ENCODE measurements at regions not wholly inside any gene's neighbourhood (a gene's known extent, or its start where the extent isn't known, plus 50 kb on each side); places are given as distances from the start of the nearest gene placed in this dataset.

GRCh38 chr1:193625255-193625654 lies 438.8 kb upstream of the B3GALT2 start:
- H3K4me2 ChIP-seq (ENCODE audit: low read length), result no peak overlapping the region
- WGBS (ENCODE audit: extremely low coverage, insufficient coverage, insufficient read length), result no CpG with 5 or more reads among the region's 4 CpGs
- H3K9ac ChIP-seq (ENCODE audit: low read length), result no peak overlapping the region
- H4K8ac ChIP-seq (ENCODE audit: low read depth, low read length), result no peak overlapping the region
- no peak overlapping the region for H2BK12ac ChIP-seq (ENCODE audit: low read length)
- H3K4me3 ChIP-seq (ENCODE audit: low read depth, low read length), result no peak overlapping the region
- no peak overlapping the region for H3K14ac ChIP-seq (ENCODE audit: low read length)
- no peaks in the 10 kb centered on the region for H3K27me3 ChIP-seq (ENCODE audit: insufficient read depth, low read length)
- no peaks in the 10 kb centered on the region for H3K79me1 ChIP-seq (ENCODE audit: low read length)
- H3K36me3 ChIP-seq (ENCODE audit: control insufficient read depth in 1 of 2, insufficient read depth in 2 of 2, low read length in 2 of 2), result no peaks in the 10 kb centered on the region
- H4K91ac ChIP-seq (ENCODE audit: low read depth, low read length), result no peak overlapping the region
- H3K4me1 ChIP-seq (ENCODE audit: control insufficient read depth in 1 of 2, insufficient read depth in 2 of 2, low read length in 2 of 2), result no peaks in the 10 kb centered on the region
- no peak overlapping the region for H3K18ac ChIP-seq (ENCODE audit: low read length)
- no peak overlapping the region for H3K27ac ChIP-seq (ENCODE audit: low read depth, low read length)
- H3K4ac ChIP-seq (ENCODE audit: low read depth, low read length), result no peak overlapping the region
- no peak for DNase-seq
- H3K79me2 ChIP-seq (ENCODE audit: control insufficient read depth, insufficient read depth, low read length, poor library complexity), result no peaks in the 10 kb centered on the region
- H2AFZ ChIP-seq (ENCODE audit: insufficient read depth, low read length, poor library complexity), result no peak overlapping the region
- no peak overlapping the region for H2BK5ac ChIP-seq (ENCODE audit: low read depth, low read length, poor library complexity)
- no peak overlapping the region for H3K23ac ChIP-seq (ENCODE audit: low read length)
- no peak overlapping the region for H2BK120ac ChIP-seq (ENCODE audit: insufficient read depth, low read length, poor library complexity)
- H3K9me3 ChIP-seq (ENCODE audit: insufficient read depth, low read depth, low read length), result no peaks in the 10 kb centered on the region
- no peak overlapping the region for H2AK5ac ChIP-seq (ENCODE audit: low read length)
- no peak overlapping the region for H4K12ac ChIP-seq (ENCODE audit: low read depth, low read length)

GRCh38 chr1:193619911-193620310 lies 433.5 kb upstream of the B3GALT2 start:
- Histone ChIP-seq H3K36me3 (ENCODE audit: control insufficient read depth in 1 of 2, insufficient read depth in 2 of 2, low read length in 2 of 2) (no peaks in the 10 kb centered on the region), H3K9ac (ENCODE audit: low read length) (no peak overlapping the region), H3K4me1 (ENCODE audit: control insufficient read depth in 1 of 2, insufficient read depth in 2 of 2, low read length in 2 of 2) (no peaks in the 10 kb centered on the region), H3K4me3 (ENCODE audit: low read depth, low read length) (no peak overlapping the region), H3K9me3 (ENCODE audit: insufficient read depth, low read depth, low read length) (no peaks in the 10 kb centered on the region), H2BK120ac (ENCODE audit: insufficient read depth, low read length, poor library complexity) (no peak overlapping the region), H3K79me2 (ENCODE audit: control insufficient read depth, insufficient read depth, low read length, poor library complexity) (no peaks in the 10 kb centered on the region), H4K91ac (ENCODE audit: low read depth, low read length) (no peak overlapping the region), H2BK12ac (ENCODE audit: low read length) (no peak overlapping the region), H3K27me3 (ENCODE audit: insufficient read depth, low read length) (no peaks in the 10 kb centered on the region), H4K12ac (ENCODE audit: low read depth, low read length) (no peak overlapping the region), H2AK5ac (ENCODE audit: low read length) (no peak overlapping the region), H3K23ac (ENCODE audit: low read length) (no peak overlapping the region), H3K4ac (ENCODE audit: low read depth, low read length) (no peak overlapping the region), H3K14ac (ENCODE audit: low read length) (no peak overlapping the region), H4K8ac (ENCODE audit: low read depth, low read length) (no peak overlapping the region), H2AFZ (ENCODE audit: insufficient read depth, low read length, poor library complexity) (no peak overlapping the region), H3K4me2 (ENCODE audit: low read length) (no peak overlapping the region), H3K79me1 (ENCODE audit: low read length) (no peaks in the 10 kb centered on the region), H3K18ac (ENCODE audit: low read length) (no peak overlapping the region), H2BK5ac (ENCODE audit: low read depth, low read length, poor library complexity) (no peak overlapping the region), H3K27ac (ENCODE audit: low read depth, low read length) (no peak overlapping the region)
- DNase-seq, result no peak
- WGBS (ENCODE audit: extremely low coverage, insufficient coverage, insufficient read length), result no CpG with 5 or more reads among the region's 2 CpGs

DNA sequence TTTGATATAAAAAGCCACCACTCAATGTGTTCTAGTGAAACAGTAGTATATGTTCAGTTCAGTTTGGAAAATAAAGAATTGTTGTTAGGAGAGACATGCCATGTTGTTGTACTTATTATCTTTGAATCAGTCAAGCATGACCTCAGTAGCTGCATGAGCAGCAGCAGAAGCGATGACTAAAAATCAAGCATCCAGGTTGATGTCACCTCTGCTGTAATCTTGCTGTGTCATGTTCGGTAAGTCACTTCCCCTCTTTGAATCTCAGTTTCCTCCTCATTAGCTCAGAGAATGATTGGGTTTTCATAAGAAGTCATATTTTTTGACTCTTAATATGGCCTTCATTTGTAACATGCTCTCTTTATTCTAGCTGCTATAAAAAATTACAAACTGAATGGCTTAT lies 428.4 kb upstream of the B3GALT2 start:
- no peaks in the 10 kb centered on the region for H3K79me1 ChIP-seq (ENCODE audit: low read length)
- no peak overlapping the region for H2BK120ac ChIP-seq (ENCODE audit: insufficient read depth, low read length, poor library complexity)
- no peak overlapping the region for H3K4ac ChIP-seq (ENCODE audit: low read depth, low read length)
- H2BK5ac ChIP-seq (ENCODE audit: low read depth, low read length, poor library complexity), result no peak overlapping the region
- no peaks in the 10 kb centered on the region for H3K9me3 ChIP-seq (ENCODE audit: insufficient read depth, low read depth, low read length)
- no peak overlapping the region for H2BK12ac ChIP-seq (ENCODE audit: low read length)
- no peak overlapping the region for H3K9ac ChIP-seq (ENCODE audit: low read length)
- H3K4me3 ChIP-seq (ENCODE audit: low read depth, low read length), result no peak overlapping the region
- peak; percentile 21 to 47 for DNase-seq
- H3K27ac ChIP-seq (ENCODE audit: low read depth, low read length), result no peak overlapping the region
- H3K23ac ChIP-seq (ENCODE audit: low read length), result no peak overlapping the region
- no peaks in the 10 kb centered on the region for H3K4me1 ChIP-seq (ENCODE audit: control insufficient read depth in 1 of 2, insufficient read depth in 2 of 2, low read length in 2 of 2)
- H2AFZ ChIP-seq (ENCODE audit: insufficient read depth, low read length, poor library complexity), result no peak overlapping the region
- H4K8ac ChIP-seq (ENCODE audit: low read depth, low read length), result no peak overlapping the region
- H3K27me3 ChIP-seq (ENCODE audit: insufficient read depth, low read length), result no peaks in the 10 kb centered on the region
- H3K36me3 ChIP-seq (ENCODE audit: control insufficient read depth in 1 of 2, insufficient read depth in 2 of 2, low read length in 2 of 2), result no peaks in the 10 kb centered on the region
- no peak overlapping the region for H3K18ac ChIP-seq (ENCODE audit: low read length)
- WGBS (ENCODE audit: extremely low coverage, insufficient coverage, insufficient read length), result no CpG with 5 or more reads among the region's 2 CpGs
- no peak overlapping the region for H3K4me2 ChIP-seq (ENCODE audit: low read length)
- H3K79me2 ChIP-seq (ENCODE audit: control insufficient read depth, insufficient read depth, low read length, poor library complexity), result no peaks in the 10 kb centered on the region
- no peak overlapping the region for H2AK5ac ChIP-seq (ENCODE audit: low read length)
- H4K91ac ChIP-seq (ENCODE audit: low read depth, low read length), result no peak overlapping the region
- H4K12ac ChIP-seq (ENCODE audit: low read depth, low read length), result no peak overlapping the region
- no peak overlapping the region for H3K14ac ChIP-seq (ENCODE audit: low read length)

GRCh38 chr1:193614275-193614674 lies 427.9 kb upstream of the B3GALT2 start:
- Histone ChIP-seq H3K27ac (ENCODE audit: low read depth, low read length) (no peak overlapping the region), H4K8ac (ENCODE audit: low read depth, low read length) (no peak overlapping the region), H3K9ac (ENCODE audit: low read length) (no peak overlapping the region), H3K79me1 (ENCODE audit: low read length) (no peaks in the 10 kb centered on the region), H3K23ac (ENCODE audit: low read length) (no peak overlapping the region), H3K14ac (ENCODE audit: low read length) (no peak overlapping the region), H4K91ac (ENCODE audit: low read depth, low read length) (no peak overlapping the region), H3K36me3 (ENCODE audit: control insufficient read depth in 1 of 2, insufficient read depth in 2 of 2, low read length in 2 of 2) (no peaks in the 10 kb centered on the region), H2AK5ac (ENCODE audit: low read length) (no peak overlapping the region), H3K4me2 (ENCODE audit: low read length) (no peak overlapping the region), H3K18ac (ENCODE audit: low read length) (no peak overlapping the region), H2BK120ac (ENCODE audit: insufficient read depth, low read length, poor library complexity) (no peak overlapping the region), H3K27me3 (ENCODE audit: insufficient read depth, low read length) (no peaks in the 10 kb centered on the region), H2BK12ac (ENCODE audit: low read length) (no peak overlapping the region), H3K79me2 (ENCODE audit: control insufficient read depth, insufficient read depth, low read length, poor library complexity) (no peaks in the 10 kb centered on the region), H3K4me1 (ENCODE audit: control insufficient read depth in 1 of 2, insufficient read depth in 2 of 2, low read length in 2 of 2) (no peaks in the 10 kb centered on the region), H3K9me3 (ENCODE audit: insufficient read depth, low read depth, low read length) (no peaks in the 10 kb centered on the region), H3K4me3 (ENCODE audit: low read depth, low read length) (no peak overlapping the region), H2AFZ (ENCODE audit: insufficient read depth, low read length, poor library complexity) (no peak overlapping the region), H3K4ac (ENCODE audit: low read depth, low read length) (no peak overlapping the region), H2BK5ac (ENCODE audit: low read depth, low read length, poor library complexity) (no peak overlapping the region), H4K12ac (ENCODE audit: low read depth, low read length) (no peak overlapping the region)
- DNase-seq, result no peak
- no CpG with 5 or more reads among the region's 3 CpGs for WGBS (ENCODE audit: extremely low coverage, insufficient coverage, insufficient read length)
